ENCODE measurements at regions not wholly inside any gene's neighbourhood (a gene's known extent, or its start where the extent isn't known, plus 50 kb on each side); places are given as distances from the start of the nearest gene placed in this dataset.

DNA sequence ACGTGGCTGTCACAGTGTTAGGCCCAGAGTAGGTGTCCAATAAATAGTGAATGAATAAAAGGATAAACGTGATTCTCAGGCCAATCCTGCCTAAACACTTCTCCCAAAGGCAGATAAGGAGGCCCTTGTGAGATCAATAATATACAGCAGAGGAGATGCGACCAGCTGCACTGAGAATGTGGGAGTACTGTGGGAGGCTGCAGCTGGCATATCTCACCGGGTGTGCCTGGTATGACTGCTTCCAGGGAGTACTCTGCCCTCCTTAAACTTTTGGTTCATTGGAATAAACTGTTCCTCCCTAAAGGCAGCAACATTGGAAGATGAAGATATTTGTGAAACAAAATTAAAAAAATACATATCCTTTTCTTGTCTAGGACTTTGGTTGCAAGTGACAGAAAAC lies 57.1 kb upstream of the PTPN3 start:
- TF ChIP-seq, protein P1, sequence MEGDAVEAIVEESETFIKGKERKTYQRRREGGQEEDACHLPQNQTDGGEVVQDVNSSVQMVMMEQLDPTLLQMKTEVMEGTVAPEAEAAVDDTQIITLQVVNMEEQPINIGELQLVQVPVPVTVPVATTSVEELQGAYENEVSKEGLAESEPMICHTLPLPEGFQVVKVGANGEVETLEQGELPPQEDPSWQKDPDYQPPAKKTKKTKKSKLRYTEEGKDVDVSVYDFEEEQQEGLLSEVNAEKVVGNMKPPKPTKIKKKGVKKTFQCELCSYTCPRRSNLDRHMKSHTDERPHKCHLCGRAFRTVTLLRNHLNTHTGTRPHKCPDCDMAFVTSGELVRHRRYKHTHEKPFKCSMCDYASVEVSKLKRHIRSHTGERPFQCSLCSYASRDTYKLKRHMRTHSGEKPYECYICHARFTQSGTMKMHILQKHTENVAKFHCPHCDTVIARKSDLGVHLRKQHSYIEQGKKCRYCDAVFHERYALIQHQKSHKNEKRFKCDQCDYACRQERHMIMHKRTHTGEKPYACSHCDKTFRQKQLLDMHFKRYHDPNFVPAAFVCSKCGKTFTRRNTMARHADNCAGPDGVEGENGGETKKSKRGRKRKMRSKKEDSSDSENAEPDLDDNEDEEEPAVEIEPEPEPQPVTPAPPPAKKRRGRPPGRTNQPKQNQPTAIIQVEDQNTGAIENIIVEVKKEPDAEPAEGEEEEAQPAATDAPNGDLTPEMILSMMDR (conservative IDR thresholded peaks at IDR 0.05), result no peak
- TF ChIP-seq EZH2 (IDR thresholded peaks at IDR 0.05; ENCODE audit: low read depth), result no peak
